Vagina (tissue), 2 donors: ENCODE measurements at regions not wholly inside any gene's neighbourhood (a gene's known extent, or its start where the extent isn't known, plus 50 kb on each side); places are given as distances from the start of the nearest gene placed in this dataset.

ENCODE experiments used
- POLR2A ChIP-seq, 2 donors: fragments of 450-650 bp; IDR thresholded peaks; one replicate each; pipeline ENCODE4 v1.6.1; 2017; ENCODE audit warnings: antibody characterized with exemption in 2 of 2, mild to moderate bottlenecking in 2 of 2, moderate library complexity in 2 of 2
- TF ChIP-seq, protein P1 (sequence below), 3 experiments: fragments of 450-650 bp in 2 of 3; fragments of 200-600 bp in 1 of 3; sonication (generic) in 1 of 3; IDR thresholded peaks; one replicate each; pipeline ENCODE4 v1.5.1; 2017 to 2019; ENCODE audit warnings: antibody characterized with exemption in 3 of 3, mild to moderate bottlenecking in 2 of 3, moderate library complexity in 2 of 3

DNA sequence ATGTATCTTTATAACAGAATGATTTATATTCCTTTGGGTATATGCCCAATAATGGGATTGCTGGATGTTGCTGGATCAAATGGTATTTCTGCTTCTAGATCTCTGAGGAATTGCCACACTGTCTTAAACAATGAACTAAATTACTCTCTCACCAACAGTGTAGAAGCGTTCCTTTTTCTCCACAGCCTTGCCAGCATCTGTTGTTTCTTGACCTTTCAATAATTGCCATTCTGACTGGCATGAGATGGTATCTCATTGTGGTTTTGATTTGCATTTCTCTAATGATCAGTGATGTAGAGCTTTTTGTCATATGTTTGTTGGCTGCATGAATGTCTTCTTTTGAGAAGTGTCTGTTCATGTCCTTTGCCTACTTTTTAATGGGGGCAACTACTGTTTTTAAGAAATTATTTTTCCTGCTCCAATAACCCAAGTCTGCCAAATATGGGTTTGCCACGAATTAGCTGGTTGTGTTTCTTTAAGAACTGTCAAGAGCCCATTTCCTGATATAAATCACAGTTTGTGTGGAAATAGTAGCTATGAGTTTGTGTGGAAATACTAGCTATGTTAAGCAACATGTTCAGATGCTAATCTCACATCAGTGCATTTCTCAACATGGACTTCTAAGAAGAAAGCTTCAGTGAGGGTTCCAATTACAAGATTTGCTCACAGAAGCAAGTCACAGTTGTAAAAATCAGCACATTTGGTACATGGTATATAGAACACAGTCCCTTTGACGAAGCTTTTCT, 259.4 kb downstream of the ANAPC1 start:
- TF ChIP-seq, protein P1, sequence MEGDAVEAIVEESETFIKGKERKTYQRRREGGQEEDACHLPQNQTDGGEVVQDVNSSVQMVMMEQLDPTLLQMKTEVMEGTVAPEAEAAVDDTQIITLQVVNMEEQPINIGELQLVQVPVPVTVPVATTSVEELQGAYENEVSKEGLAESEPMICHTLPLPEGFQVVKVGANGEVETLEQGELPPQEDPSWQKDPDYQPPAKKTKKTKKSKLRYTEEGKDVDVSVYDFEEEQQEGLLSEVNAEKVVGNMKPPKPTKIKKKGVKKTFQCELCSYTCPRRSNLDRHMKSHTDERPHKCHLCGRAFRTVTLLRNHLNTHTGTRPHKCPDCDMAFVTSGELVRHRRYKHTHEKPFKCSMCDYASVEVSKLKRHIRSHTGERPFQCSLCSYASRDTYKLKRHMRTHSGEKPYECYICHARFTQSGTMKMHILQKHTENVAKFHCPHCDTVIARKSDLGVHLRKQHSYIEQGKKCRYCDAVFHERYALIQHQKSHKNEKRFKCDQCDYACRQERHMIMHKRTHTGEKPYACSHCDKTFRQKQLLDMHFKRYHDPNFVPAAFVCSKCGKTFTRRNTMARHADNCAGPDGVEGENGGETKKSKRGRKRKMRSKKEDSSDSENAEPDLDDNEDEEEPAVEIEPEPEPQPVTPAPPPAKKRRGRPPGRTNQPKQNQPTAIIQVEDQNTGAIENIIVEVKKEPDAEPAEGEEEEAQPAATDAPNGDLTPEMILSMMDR (IDR thresholded peaks at IDR 0.05): no peak
- TF ChIP-seq POLR2A (IDR thresholded peaks at IDR 0.05): no peak
